SK-N-MC (cell line): ENCODE measurements at regions not wholly inside any gene's neighbourhood (a gene's known extent, or its start where the extent isn't known, plus 50 kb on each side); places are given as distances from the start of the nearest gene placed in this dataset.

Experiments
- EZH2 ChIP-seq: fragments of 200-600 bp; sonication (generic); IDR thresholded peaks from one replicate; pipeline ENCODE4 v1.6.1; 2017; ENCODE audit warnings: antibody characterized with exemption
- FOXP2 ChIP-seq: optimal IDR thresholded peaks from 2 replicates; pipeline ENCODE3; 2011; ENCODE audit warnings: mild to moderate bottlenecking, moderate library complexity; ENCODE audit not compliant: insufficient read depth; ENCODE audit errors: extremely low read length, control extremely low read depth
- POLR2AphosphoS5 ChIP-seq: IDR thresholded peaks from 2 replicates; pipeline ENCODE4 v1.6.1; 2012; ENCODE audit warnings: mild to moderate bottlenecking, low read depth, low read length, borderline replicate concordance

GRCh38 chr7:108722561-108722960, 152.9 kb downstream of the DNAJB9 start:
- TF ChIP-seq EZH2 (no peak), POLR2AphosphoS5 (no peak), FOXP2 (no peak)
